ENCODE measurements at regions not wholly inside any gene's neighbourhood (a gene's known extent, or its start where the extent isn't known, plus 50 kb on each side); places are given as distances from the start of the nearest gene placed in this dataset.

DNA sequence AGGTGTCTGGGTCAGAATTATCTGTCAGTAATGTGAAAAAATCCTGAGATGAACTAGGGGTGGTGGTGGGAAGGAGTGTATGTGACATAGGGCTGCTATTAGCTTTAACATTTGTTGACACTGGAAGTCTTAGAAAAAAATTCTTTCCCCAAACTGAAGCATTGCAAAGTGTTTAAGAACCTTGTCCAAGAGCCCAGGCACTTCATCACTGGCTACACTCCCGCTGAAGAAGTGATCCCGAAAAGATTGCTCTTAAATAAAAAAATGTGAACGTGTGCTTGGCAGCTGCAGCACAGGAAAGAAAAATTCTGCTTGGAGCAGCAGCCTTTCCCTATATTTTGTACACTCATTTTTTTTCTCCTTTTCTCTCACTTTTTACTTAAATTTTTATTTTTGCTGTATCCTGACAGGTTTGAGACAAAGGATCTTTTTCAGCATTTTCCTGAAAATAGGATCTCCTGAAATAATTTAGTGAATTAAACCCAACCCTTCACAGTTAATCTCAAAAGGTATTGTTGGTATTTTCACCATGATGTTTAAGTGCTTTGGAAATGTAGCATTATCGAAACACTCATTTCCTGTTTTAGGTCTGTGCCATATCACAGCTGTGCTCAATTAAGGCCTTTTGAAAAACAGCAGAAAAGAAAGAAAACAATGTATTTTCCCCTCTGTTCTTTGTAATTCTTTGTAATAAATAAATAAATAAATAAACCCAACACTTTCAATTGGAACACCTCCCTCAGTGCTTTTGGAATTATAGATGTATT lies 477.6 kb downstream of the ZNF385D start:
- TF ChIP-seq, protein P1, sequence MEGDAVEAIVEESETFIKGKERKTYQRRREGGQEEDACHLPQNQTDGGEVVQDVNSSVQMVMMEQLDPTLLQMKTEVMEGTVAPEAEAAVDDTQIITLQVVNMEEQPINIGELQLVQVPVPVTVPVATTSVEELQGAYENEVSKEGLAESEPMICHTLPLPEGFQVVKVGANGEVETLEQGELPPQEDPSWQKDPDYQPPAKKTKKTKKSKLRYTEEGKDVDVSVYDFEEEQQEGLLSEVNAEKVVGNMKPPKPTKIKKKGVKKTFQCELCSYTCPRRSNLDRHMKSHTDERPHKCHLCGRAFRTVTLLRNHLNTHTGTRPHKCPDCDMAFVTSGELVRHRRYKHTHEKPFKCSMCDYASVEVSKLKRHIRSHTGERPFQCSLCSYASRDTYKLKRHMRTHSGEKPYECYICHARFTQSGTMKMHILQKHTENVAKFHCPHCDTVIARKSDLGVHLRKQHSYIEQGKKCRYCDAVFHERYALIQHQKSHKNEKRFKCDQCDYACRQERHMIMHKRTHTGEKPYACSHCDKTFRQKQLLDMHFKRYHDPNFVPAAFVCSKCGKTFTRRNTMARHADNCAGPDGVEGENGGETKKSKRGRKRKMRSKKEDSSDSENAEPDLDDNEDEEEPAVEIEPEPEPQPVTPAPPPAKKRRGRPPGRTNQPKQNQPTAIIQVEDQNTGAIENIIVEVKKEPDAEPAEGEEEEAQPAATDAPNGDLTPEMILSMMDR (IDR thresholded peaks at IDR 0.05) = no peak
- Histone ChIP-seq H3K4me1 (peaks cover 0 to 17% (median 2%) of the 10 kb centered on the region in 4 donors), H3K27ac (no peak overlapping the region), H3K27me3 (no peaks in the 10 kb centered on the region), H3K9me3 (no peaks in the 10 kb centered on the region), H3K36me3 (no peaks in the 10 kb centered on the region), H3K4me3 (no peak overlapping the region)
- intact Hi-C loops (cut with DNase I; ENCODE audit: low total_unique reads) = no loop called here
- DNase-seq = no peak

DNA sequence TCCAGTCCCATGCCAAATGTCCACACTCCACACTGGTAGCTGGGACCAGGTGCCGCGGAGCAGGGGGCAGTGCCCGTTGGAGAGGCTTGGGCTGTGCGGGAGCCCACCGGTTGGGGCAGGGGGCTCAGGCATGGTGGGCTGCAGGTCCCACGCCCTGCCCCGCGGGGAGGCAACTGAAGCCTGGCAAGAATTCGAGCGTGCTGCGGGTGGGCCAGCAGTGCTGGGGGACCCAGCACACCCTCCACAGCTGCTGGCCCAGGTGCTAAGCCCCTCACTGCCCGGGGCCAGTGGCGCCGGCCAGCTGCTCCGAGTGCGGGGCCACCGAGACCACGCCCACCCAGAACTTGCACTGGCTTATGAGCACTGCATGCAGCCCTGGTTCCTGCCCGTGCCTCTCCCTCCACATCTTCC lies 479.4 kb downstream of the ZNF385D start:
- peak in 1 of 2 donors; percentile 49 for DNase-seq
- no peaks in the 10 kb centered on the region for H3K36me3 ChIP-seq
- H3K27ac ChIP-seq = no peak overlapping the region
- intact Hi-C loops (cut with DNase I; ENCODE audit: low total_unique reads) = no loop called here
- no peaks in the 10 kb centered on the region for H3K27me3 ChIP-seq
- no peaks in the 10 kb centered on the region for H3K9me3 ChIP-seq
- H3K4me1 ChIP-seq = peaks cover 0 to 17% (median 2%) of the 10 kb centered on the region in 4 donors
- H3K4me3 ChIP-seq = no peak overlapping the region
- TF ChIP-seq, protein P1 (IDR thresholded peaks at IDR 0.05) = no peak

DNA sequence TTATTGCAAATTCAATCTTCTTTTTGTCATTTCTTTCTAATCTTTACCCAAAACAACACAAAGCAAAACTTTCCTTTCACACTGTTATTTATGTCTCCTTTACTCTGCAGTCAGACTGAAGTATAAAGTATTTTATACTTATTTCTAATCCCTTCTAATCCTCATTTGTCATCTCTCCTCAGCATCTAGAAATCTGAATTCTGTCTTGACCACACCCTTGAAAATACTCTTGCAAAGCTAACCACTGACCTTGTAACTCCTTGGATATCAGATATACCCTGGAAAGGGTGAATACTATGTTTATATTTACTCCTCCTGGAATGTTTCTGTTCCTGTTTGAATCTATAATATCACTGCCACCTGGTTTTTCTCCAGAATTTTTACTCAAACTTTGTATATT lies 481.1 kb downstream of the ZNF385D start:
- no peaks in the 10 kb centered on the region for H3K9me3 ChIP-seq
- TF ChIP-seq, protein P1 (IDR thresholded peaks at IDR 0.05) = no peak
- peaks cover 0 to 17% (median 2%) of the 10 kb centered on the region in 4 donors for H3K4me1 ChIP-seq
- H3K4me3 ChIP-seq = no peak overlapping the region
- no peaks in the 10 kb centered on the region for H3K36me3 ChIP-seq
- H3K27ac ChIP-seq = no peak overlapping the region
- no peaks in the 10 kb centered on the region for H3K27me3 ChIP-seq
- no peak for DNase-seq
- intact Hi-C loops (cut with DNase I; ENCODE audit: low total_unique reads) = no loop called here

DNA sequence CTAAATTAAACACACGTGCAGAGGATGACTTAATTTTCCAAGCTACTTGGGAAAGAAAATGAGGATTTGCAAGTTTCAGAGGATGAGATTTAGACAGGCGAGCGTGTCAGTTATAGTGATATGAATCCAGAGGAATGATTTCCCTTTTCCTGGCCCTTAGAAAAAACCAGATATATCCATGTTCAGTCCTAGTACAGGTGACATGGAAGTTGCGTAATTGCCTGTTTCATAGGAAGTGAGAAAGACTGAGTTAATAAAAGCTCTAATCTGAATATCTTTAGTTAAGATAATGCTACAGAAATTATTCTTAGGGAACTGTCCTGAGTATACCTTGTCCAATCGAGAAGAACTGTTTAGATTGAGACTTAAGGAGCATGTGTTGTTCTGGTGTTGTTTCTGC lies 490.5 kb downstream of the ZNF385D start:
- no peaks in the 10 kb centered on the region for H3K36me3 ChIP-seq
- H3K27me3 ChIP-seq = no peaks in the 10 kb centered on the region
- no peaks in the 10 kb centered on the region for H3K4me1 ChIP-seq
- H3K4me3 ChIP-seq = no peak overlapping the region
- TF ChIP-seq, protein P1 (IDR thresholded peaks at IDR 0.05) = no peak
- H3K27ac ChIP-seq = no peak overlapping the region
- intact Hi-C loops (cut with DNase I; ENCODE audit: low total_unique reads) = no loop called here
- peaks cover 0 to 3% (median 0%) of the 10 kb centered on the region in 3 donors for H3K9me3 ChIP-seq
- no peak for DNase-seq

DNA sequence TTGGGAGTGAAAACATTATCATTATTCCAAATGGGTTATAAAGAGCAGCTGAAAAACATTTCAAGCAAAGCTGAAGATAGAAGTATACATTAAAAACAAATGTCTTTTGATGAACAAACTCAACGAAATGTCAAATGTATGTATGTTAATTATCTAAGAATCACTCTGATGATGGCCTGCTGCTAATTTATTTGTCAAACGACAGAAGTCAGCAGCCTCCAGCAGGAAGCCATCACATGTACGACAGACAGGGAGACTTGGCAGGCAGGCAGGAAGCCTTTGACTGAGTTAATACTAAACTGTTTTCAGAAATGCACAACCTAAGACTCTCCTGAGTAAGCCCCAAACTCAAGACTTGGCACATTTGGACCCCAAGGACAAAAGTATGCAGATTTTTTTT lies 491.1 kb downstream of the ZNF385D start:
- intact Hi-C loops (cut with DNase I; ENCODE audit: low total_unique reads) = no loop called here
- Histone ChIP-seq H3K27ac (no peak overlapping the region), H3K36me3 (no peaks in the 10 kb centered on the region), H3K27me3 (no peaks in the 10 kb centered on the region), H3K9me3 (peaks cover 0 to 7% (median 0%) of the 10 kb centered on the region in 3 donors), H3K4me3 (no peak overlapping the region), H3K4me1 (no peaks in the 10 kb centered on the region)
- no peak for DNase-seq
- TF ChIP-seq, protein P1 (IDR thresholded peaks at IDR 0.05) = no peak

All from tibial artery (tissue), 4 donors.